ENCODE measurements at regions not wholly inside any gene's neighbourhood (a gene's known extent, or its start where the extent isn't known, plus 50 kb on each side); places are given as distances from the start of the nearest gene placed in this dataset.
A peak's percentile ranks its signal among the peaks of the same experiment; 100 is the strongest.

GRCh38 chr10:44035474-44036197, 349.3 kb downstream of the CXCL12 start:
- Histone ChIP-seq H3K4me3 (ENCODE audit: low read depth, low read length) (no peak overlapping the region), H3K27me3 (ENCODE audit: control insufficient read depth, insufficient read depth, low read length) (no peaks in the 10 kb centered on the region), H3K36me3 (ENCODE audit: control insufficient read depth, insufficient read depth, low read length) (no peaks in the 10 kb centered on the region), H3K4me1 (ENCODE audit: control insufficient read depth, insufficient read depth, low read length) (no peaks in the 10 kb centered on the region), H3K9me3 (ENCODE audit: control insufficient read depth, insufficient read depth, low read length) (no peaks in the 10 kb centered on the region), H3K27ac (ENCODE audit: low read depth, low read length) (no peak overlapping the region)
- WGBS (ENCODE audit: insufficient coverage) = 67% methylated on average over 6 of the region's 8 CpGs
- no peak for DNase-seq (ENCODE audit: low read depth in 4 of 6, low spot score in 6 of 6)

- WGBS (ENCODE audit: insufficient coverage) = no CpG with 5 or more reads among the region's 1 CpG
- H3K27ac ChIP-seq (ENCODE audit: low read depth, low read length) = no peak overlapping the region
- H3K4me1 ChIP-seq (ENCODE audit: control insufficient read depth, insufficient read depth, low read length) = no peaks in the 10 kb centered on the region
- no peak overlapping the region for H3K4me3 ChIP-seq (ENCODE audit: low read depth, low read length)
- DNase-seq (ENCODE audit: low read depth in 4 of 6, low spot score in 6 of 6) = no peak
- no peaks in the 10 kb centered on the region for H3K36me3 ChIP-seq (ENCODE audit: control insufficient read depth, insufficient read depth, low read length)
- no peaks in the 10 kb centered on the region for H3K9me3 ChIP-seq (ENCODE audit: control insufficient read depth, insufficient read depth, low read length)
- H3K27me3 ChIP-seq (ENCODE audit: control insufficient read depth, insufficient read depth, low read length) = no peaks in the 10 kb centered on the region
These were observed 350.0 kb downstream of the CXCL12 start for GRCh38 chr10:44034946-44035345.

- WGBS (ENCODE audit: insufficient coverage) = 80% methylated on average over 1 of the region's 3 CpGs
- no peaks in the 10 kb centered on the region for H3K36me3 ChIP-seq (ENCODE audit: control insufficient read depth, insufficient read depth, low read length)
These were observed 351.9 kb downstream of the CXCL12 start for GRCh38 chr10:44033008-44033407.

GRCh38 chr10:44032216-44032615, 352.7 kb downstream of the CXCL12 start:
- 83% methylated on average over 1 of the region's 1 CpG for WGBS (ENCODE audit: insufficient coverage)
- no peaks in the 10 kb centered on the region for H3K36me3 ChIP-seq (ENCODE audit: control insufficient read depth, insufficient read depth, low read length)
- no peaks in the 10 kb centered on the region for H3K9me3 ChIP-seq (ENCODE audit: control insufficient read depth, insufficient read depth, low read length)
- H3K27ac ChIP-seq (ENCODE audit: low read depth, low read length) = no peak overlapping the region
- no peak for DNase-seq (ENCODE audit: low read depth in 4 of 6, low spot score in 6 of 6)
- no peak overlapping the region for H3K4me3 ChIP-seq (ENCODE audit: low read depth, low read length)
- no peaks in the 10 kb centered on the region for H3K27me3 ChIP-seq (ENCODE audit: control insufficient read depth, insufficient read depth, low read length)
- H3K4me1 ChIP-seq (ENCODE audit: control insufficient read depth, insufficient read depth, low read length) = no peaks in the 10 kb centered on the region

More at GRCh38 chr10:44033008-44033407, 351.9 kb downstream of the CXCL12 start:
- H3K4me3 ChIP-seq (ENCODE audit: low read depth, low read length) = no peak overlapping the region
- no peak for DNase-seq (ENCODE audit: low read depth in 4 of 6, low spot score in 6 of 6)
- H3K27ac ChIP-seq (ENCODE audit: low read depth, low read length) = no peak overlapping the region
- no peaks in the 10 kb centered on the region for H3K4me1 ChIP-seq (ENCODE audit: control insufficient read depth, insufficient read depth, low read length)
- H3K9me3 ChIP-seq (ENCODE audit: control insufficient read depth, insufficient read depth, low read length) = no peaks in the 10 kb centered on the region
- H3K27me3 ChIP-seq (ENCODE audit: control insufficient read depth, insufficient read depth, low read length) = no peaks in the 10 kb centered on the region

GRCh38 chr10:44030738-44031137, 354.2 kb downstream of the CXCL12 start:
- Histone ChIP-seq H3K4me1 (ENCODE audit: control insufficient read depth, insufficient read depth, low read length) (no peaks in the 10 kb centered on the region), H3K4me3 (ENCODE audit: low read depth, low read length) (no peak overlapping the region), H3K27ac (ENCODE audit: low read depth, low read length) (no peak overlapping the region), H3K27me3 (ENCODE audit: control insufficient read depth, insufficient read depth, low read length) (no peaks in the 10 kb centered on the region), H3K36me3 (ENCODE audit: control insufficient read depth, insufficient read depth, low read length) (no peaks in the 10 kb centered on the region), H3K9me3 (ENCODE audit: control insufficient read depth, insufficient read depth, low read length) (no peaks in the 10 kb centered on the region)
- whole genome bisulfite sequencing (ENCODE audit: insufficient coverage) = 100% methylated on average over 1 of the region's 2 CpGs
- DNase-seq (ENCODE audit: low read depth in 4 of 6, low spot score in 6 of 6) = no peak

GRCh38 chr10:44030132-44030531, 354.8 kb downstream of the CXCL12 start:
- WGBS (ENCODE audit: insufficient coverage) = 74% methylated on average over 3 of the region's 4 CpGs

GRCh38 chr10:44028384-44029137, 356.3 kb downstream of the CXCL12 start:
- no peak for DNase-seq (ENCODE audit: low read depth in 4 of 6, low spot score in 6 of 6)
- WGBS (ENCODE audit: insufficient coverage) = 87% methylated on average over 10 of the region's 11 CpGs
- H3K4me1 ChIP-seq (ENCODE audit: control insufficient read depth, insufficient read depth, low read length) = no peaks in the 10 kb centered on the region
- no peak overlapping the region for H3K27ac ChIP-seq (ENCODE audit: low read depth, low read length)
- no peaks in the 10 kb centered on the region for H3K27me3 ChIP-seq (ENCODE audit: control insufficient read depth, insufficient read depth, low read length)
- H3K36me3 ChIP-seq (ENCODE audit: control insufficient read depth, insufficient read depth, low read length) = no peaks in the 10 kb centered on the region
- H3K4me3 ChIP-seq (ENCODE audit: low read depth, low read length) = no peak overlapping the region
- no peaks in the 10 kb centered on the region for H3K9me3 ChIP-seq (ENCODE audit: control insufficient read depth, insufficient read depth, low read length)

More at GRCh38 chr10:44030132-44030531, 354.8 kb downstream of the CXCL12 start:
- peak overlapping the region; percentile 0 for H3K27ac ChIP-seq (ENCODE audit: low read depth, low read length)
- H3K9me3 ChIP-seq (ENCODE audit: control insufficient read depth, insufficient read depth, low read length) = no peaks in the 10 kb centered on the region
- DNase-seq (ENCODE audit: low read depth in 4 of 6, low spot score in 6 of 6) = no peak
- H3K4me1 ChIP-seq (ENCODE audit: control insufficient read depth, insufficient read depth, low read length) = no peaks in the 10 kb centered on the region
- H3K27me3 ChIP-seq (ENCODE audit: control insufficient read depth, insufficient read depth, low read length) = no peaks in the 10 kb centered on the region
- no peak overlapping the region for H3K4me3 ChIP-seq (ENCODE audit: low read depth, low read length)
- no peaks in the 10 kb centered on the region for H3K36me3 ChIP-seq (ENCODE audit: control insufficient read depth, insufficient read depth, low read length)

GRCh38 chr10:44024356-44025116, 360.4 kb downstream of the CXCL12 start:
- H3K27ac ChIP-seq (ENCODE audit: low read depth, low read length) = no peak overlapping the region
- DNase-seq (ENCODE audit: low read depth in 4 of 6, low spot score in 6 of 6) = no peak

GRCh38 chr10:44023517-44023916, 361.4 kb downstream of the CXCL12 start:
- H3K27ac ChIP-seq (ENCODE audit: low read depth, low read length) = no peak overlapping the region
- 57% methylated on average over 1 of the region's 5 CpGs for WGBS (ENCODE audit: insufficient coverage)
- H3K4me1 ChIP-seq (ENCODE audit: control insufficient read depth, insufficient read depth, low read length) = no peaks in the 10 kb centered on the region
- no peaks in the 10 kb centered on the region for H3K27me3 ChIP-seq (ENCODE audit: control insufficient read depth, insufficient read depth, low read length)
- H3K4me3 ChIP-seq (ENCODE audit: low read depth, low read length) = no peak overlapping the region
- no peak for DNase-seq (ENCODE audit: low read depth in 4 of 6, low spot score in 6 of 6)
- no peaks in the 10 kb centered on the region for H3K36me3 ChIP-seq (ENCODE audit: control insufficient read depth, insufficient read depth, low read length)
- no peaks in the 10 kb centered on the region for H3K9me3 ChIP-seq (ENCODE audit: control insufficient read depth, insufficient read depth, low read length)

More at GRCh38 chr10:44024356-44025116, 360.4 kb downstream of the CXCL12 start:
- 100% methylated on average over 1 of the region's 6 CpGs for whole genome bisulfite sequencing (ENCODE audit: insufficient coverage)
- Histone ChIP-seq H3K36me3 (ENCODE audit: control insufficient read depth, insufficient read depth, low read length) (no peaks in the 10 kb centered on the region), H3K4me3 (ENCODE audit: low read depth, low read length) (no peak overlapping the region), H3K4me1 (ENCODE audit: control insufficient read depth, insufficient read depth, low read length) (no peaks in the 10 kb centered on the region), H3K27me3 (ENCODE audit: control insufficient read depth, insufficient read depth, low read length) (no peaks in the 10 kb centered on the region), H3K9me3 (ENCODE audit: control insufficient read depth, insufficient read depth, low read length) (no peaks in the 10 kb centered on the region)

Measured in spinal cord (tissue), 9 donors.